IPS-NIHi11 (cell line): ENCODE measurements at regions not wholly inside any gene's neighbourhood (a gene's known extent, or its start where the extent isn't known, plus 50 kb on each side); places are given as distances from the start of the nearest gene placed in this dataset.
"Not testable (repeated sequence)": the region's sequence is repeated elsewhere in the genome, so short reads cannot be mapped to it uniquely, and the experiment has no call there.

Experiments used
- DNase-seq: peaks from one replicate; pipeline ENCODE4 v3.0.0; 2012; ENCODE audit warnings: mixed read lengths, low spot score

DNA sequence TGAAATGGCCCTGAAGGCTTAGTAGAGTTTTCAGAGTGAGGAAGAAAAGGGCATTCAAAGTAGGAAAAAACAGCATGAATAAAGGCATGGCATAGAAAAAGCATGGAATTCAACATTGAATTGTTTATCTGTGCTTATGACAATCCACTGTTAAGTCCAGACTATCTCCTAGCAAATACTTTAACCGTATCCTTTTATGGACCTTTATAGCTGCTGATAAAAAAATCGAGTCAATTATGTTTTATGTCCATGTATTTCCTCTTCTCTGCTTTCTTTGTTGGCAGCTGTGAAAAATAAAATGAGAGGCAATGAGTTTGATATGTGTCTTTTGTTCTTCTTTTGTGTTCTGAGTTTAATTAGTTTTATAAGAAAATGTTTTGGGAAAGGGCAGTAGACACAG, 70.4 kb downstream of the TDRD15 start:
- no peak for DNase-seq

- DNase-seq: no peak
Observed at GRCh38 chr2:21194858-21195271, 71.1 kb downstream of the TDRD15 start.

DNA sequence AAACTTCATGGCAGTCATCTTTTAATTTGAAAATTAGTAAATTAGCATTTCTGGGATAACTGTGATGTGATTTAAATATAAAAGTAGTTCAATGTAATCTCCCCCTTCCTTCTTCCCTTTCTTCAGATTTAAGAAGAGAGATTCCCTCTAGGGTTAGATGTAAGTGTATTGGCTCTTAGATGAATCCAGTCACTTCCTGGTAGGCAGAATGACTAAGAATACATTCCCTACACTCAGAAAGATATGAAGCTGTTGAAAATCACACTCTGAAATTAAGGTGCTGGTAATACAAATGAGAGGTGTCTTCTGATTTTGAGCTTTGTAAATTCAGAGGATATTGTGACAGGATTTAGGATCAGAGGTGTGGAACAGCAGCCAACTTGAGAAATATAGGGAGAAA, 71.6 kb downstream of the TDRD15 start:
- DNase-seq: no peak

- no peak for DNase-seq
Observed at GRCh38 chr2:21198637-21199036, 74.9 kb downstream of the TDRD15 start.

DNA sequence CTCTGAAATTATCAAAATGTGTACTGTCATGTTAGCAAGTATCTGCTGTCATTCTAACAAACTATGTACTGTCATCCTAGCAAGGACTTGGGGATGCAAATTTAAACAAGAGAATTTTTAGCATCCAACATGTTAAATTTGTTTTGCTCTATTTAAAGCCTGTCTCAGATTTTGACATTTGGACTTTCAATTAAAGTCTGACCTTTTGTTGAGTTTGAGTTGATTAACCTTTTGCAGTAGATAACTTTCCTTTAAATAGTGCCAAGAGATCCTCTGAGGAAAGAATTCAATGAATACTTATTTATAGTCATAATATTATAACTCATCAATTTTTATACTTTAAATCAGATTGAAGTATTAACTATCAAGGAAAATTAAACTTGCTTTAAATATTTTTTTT, 80.2 kb downstream of the TDRD15 start:
- DNase-seq: no peak

- DNase-seq: not testable (repeated sequence)
Observed at GRCh38 chr2:21214085-21214484, 90.3 kb downstream of the TDRD15 start.

DNA sequence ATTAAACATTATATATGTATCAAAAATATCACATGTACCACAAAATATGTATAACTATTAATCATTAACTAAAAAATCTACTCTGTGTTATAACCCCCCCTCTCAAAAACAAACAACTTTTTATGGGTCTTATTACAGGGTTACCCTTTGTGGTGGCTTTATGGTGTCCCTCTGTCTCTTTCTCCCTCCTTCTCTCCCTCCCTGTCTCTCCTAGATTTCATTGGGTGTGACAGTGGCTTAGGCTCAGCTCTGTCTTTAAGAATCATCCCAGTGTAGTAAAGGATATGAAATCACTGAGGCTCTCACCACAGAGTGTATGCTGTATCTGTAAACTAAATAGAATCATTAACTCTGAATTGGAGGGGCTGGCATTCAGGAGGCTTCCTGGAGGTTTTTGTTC, 93.7 kb downstream of the TDRD15 start:
- no peak for DNase-seq

DNA sequence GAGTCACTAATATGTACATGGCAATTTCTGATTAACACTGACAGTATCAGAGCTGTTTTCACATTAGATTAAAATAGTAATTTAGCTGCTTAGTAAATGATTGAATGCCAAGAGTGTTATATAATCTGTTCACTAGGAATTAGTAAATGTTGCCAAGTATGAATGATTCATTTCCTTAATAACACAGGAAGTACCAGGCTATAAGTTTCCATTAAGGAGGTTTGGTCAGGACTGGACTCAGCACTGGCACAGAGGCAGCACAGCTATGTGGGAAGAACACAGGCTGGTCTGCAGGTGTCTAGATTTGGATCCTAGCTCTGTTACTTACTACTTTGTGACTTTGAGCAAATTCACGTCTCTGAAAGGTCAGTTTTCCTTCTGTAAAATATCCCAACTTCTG, 97.2 kb downstream of the TDRD15 start:
- no peak for DNase-seq

DNA sequence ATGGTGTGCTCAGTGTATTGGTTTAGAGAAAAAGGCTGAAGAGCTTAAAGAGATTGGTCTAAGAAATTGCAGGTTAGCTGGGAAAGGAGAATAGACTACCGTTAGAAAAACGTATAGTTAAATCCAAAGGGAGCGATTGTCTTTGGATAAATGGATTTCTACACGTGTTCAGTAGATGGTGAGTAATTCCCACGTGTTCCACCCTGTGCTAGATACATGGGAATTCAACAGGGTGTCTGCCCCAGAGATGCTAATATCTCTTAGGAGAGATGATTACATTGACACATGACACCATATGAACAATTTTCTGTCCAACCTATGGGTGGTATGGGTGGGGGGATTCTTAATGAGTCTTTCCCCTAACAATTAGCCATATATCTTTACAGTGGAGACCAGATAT, 99.8 kb downstream of the TDRD15 start:
- no peak for DNase-seq

DNA sequence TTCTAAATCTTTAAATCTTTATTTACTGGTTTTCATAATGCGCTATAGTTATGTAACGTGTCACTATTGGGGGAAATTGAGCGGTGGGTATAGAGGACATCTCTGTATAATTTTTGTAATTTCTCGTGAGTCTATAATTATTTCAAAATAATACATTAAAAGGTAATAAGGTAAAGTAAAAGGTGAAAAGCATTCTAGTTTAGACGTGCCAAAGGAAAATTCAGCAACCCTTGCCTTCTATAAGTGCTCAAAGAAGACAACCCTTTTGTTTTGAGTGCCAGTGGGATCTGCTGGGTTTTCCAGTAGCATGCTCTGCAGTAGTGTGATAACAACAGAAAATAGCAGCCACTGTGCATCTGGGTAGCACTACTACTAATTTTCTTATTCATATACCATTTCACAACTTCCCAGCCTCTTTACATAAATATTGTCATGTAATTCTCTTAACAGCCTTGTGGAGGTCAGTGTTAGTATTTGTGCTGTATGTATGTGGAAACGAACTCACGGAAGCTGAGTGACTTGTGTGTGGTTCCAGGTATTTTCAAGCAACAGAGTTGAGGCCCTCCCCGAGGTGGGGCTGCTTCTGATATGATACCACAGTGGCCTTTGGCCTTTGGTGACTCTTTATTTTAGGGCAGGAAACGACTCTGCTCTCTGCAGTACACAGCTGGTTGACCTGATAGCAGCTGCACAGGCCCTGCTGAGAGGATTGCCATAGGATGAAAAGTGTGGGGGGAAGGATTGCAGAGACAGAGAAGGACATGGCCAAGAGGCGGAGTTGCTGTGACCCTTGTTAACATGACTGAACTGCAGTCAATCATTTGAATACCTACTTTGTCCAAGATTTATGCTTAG, 104.5 kb downstream of the TDRD15 start:
- DNase-seq: peak; percentile 17

DNA sequence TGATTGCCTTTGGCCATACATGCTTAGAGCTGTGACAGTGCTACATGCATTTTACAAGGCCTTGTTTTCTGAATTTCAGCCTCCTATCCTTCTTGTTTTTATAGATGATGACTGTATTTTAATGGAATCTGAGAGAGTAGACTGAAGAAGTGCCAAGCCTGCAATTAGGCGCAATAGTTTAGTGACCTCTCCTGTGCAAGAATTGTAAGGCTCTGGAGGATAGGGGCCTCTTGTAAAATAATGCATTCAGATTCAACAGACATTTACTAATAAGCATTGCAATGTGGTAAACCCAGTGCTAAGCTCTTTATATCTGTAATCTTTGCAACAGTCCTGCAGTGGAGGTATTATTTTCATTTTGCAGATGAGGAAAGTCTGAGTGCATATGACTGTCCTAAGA, 105.5 kb downstream of the TDRD15 start:
- DNase-seq: no peak

DNA sequence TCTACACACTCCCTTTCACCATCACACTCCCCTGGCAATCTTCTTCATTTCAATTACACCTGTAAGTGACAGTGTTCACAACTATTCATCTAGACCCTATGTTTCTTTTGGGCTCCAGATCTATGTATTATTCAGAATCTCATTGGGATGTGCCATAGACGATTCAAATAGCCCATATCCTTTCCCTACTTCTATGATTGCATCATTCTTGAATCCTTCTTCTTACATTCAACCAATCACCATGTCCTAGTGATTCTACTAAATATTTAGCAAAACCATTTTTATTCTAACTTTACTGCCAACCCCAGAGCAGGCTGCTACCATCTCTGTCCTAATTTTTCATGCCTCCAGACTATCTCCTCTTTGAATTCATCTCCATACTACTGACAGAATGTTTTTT, 106.4 kb downstream of the TDRD15 start:
- no peak for DNase-seq

DNA sequence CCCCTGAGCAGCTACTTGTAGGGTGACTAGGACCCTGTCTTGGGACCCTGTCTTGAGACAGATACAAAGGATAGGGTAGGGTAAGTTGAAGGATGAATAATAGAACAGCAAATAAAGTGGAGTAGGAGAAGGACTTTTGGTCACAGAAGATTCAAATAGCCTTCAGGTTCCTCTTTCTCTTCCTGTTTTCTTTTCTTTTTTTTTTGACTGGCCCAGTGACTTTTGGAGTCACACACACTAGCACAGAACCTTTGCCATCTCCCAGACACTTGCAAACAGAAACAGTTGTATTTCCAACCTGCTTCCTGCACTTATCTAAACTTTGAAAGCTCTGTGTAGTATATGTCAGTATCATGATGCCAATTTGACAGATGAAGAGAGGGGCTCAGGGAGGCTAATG, 108.2 kb downstream of the TDRD15 start:
- DNase-seq: no peak

DNA sequence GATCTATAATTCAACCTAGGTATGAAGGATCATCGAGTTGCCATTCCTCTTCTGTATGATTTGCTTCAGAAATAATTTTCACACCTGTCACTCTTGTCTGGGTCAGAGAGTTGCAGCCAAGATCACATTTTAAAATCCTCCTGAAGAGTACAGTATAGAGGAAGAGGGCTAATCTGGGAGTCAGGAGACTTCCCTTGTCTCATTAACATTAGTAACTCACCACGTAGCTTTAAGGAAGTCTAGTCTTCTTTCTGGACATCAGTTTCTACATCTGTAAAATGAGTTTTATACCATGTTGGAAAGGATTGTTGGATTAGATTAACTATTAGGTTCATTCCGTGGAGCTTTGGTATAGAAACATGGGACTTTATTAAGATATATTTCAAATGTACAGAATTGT, 109.4 kb downstream of the TDRD15 start:
- no peak for DNase-seq

DNA sequence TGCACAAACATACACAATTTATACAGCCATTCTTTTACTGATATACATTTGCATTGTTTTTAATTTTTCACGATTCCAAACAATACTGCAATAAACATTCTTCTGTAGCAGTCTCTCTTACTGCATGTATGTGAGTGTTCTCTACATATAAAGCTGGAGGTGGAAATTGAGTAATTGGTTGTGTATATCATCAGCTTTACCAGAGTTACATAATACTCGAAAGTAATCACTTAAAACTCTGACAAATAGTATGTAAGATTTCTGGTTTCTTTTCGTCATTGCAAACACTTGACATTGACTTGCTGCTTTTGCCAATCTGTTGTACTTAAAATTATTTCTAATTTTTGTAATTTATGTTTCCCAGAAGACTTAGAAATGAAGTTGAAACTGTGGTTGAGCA, 110.2 kb downstream of the TDRD15 start:
- no peak for DNase-seq

GRCh38 chr2:21234464-21235120, 110.8 kb downstream of the TDRD15 start:
- no peak for DNase-seq

- not testable (repeated sequence) for DNase-seq
Observed at GRCh38 chr2:21239749-21240148, 116.0 kb downstream of the TDRD15 start.

DNA sequence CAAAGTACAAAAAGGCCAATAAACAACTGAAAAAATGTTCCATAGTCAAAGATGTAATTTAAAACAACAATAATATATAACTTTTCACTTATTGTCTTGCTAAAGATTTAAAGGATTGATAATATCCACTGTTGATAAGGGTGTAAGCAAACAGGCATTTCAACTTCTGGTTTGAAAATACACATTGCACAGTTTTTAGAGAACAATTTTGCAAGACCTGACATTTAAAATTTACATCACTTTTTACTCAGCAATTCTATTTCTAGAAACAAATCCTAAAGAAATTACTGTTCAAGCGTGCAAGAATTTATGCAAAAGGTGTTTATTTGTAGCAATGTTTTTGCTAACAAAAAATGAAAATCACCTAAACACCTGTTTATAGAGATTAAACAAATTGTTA, 120.4 kb downstream of the TDRD15 start:
- no peak for DNase-seq

DNA sequence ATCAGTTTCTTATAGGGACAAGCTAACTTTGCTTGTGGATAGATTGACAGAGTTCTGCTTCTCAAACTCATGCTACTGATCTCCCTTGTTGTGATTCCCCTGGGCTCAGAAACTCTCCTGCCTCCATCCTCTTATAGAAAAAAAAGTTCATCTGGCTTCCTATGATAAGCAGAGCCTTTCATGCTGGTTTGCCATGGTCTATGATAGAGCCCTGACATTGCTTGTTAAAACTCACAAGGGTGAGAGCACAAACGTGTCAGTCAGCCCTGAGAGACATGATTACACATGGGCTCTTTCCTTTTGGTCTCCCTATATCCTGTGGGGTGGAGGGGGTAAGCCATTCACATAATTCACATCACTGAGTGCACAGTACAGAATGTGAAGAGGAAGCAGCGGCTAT, 121.8 kb downstream of the TDRD15 start:
- no peak for DNase-seq

DNA sequence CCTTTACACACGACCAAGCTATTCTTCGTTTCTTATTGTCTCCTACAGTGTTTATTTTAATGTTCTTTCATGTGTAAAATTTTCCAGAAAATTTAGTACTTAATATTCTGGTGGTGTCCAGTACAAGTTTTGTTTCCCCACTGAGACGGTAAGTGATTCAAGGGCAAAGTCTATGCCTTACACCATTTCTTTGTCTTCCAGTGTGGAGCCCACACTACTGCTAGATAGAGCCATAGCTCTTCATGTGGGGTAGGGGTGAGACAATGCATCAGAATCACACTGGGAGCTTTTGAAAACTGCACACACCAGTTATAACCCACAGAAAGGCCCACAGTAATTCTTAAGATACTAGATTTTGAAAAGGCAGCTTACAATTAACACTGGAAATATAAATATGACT, 125.6 kb downstream of the TDRD15 start:
- DNase-seq: no peak

- no peak for DNase-seq
Observed at GRCh38 chr2:21250673-21251072, 126.9 kb downstream of the TDRD15 start.

DNA sequence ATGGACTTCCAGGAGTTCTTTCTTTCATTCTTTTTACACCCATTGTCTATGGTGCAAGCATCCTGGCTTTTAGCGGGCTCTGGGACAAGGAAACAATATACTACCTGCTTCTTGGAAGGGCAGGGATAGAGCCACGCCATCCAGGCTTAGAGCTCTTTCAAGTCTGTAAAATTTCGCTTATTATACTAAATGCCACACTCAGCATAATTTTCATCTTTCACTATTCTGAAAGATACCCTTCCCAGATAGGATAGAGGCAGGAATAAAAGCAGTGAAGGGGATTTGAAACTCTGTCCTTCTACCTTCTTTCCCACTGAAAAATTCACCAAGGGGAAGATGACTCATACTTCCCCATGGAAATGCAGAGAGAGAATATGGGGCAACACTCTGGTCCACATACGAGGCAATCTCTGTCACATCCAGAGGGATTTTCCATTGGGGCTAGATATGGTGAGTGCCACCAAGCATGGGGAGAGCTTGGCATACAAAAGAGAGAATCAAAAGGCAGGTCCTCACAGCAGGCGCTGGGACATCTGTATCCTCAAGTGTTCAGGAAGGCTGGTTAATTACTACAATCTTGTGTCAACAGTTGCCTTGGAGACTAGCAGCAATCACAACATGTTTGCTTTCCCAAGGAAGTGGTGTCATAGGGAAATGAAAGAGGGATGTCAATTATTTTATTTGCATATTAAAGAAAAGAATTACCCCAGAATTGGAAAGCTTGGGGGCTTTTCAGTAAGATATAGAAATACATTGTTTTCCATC, 127.6 kb downstream of the TDRD15 start:
- no peak for DNase-seq
